Fibroblast of pulmonary artery (primary cell): ENCODE measurements at regions not wholly inside any gene's neighbourhood (a gene's known extent, or its start where the extent isn't known, plus 50 kb on each side); places are given as distances from the start of the nearest gene placed in this dataset.
"Not testable (repeated sequence)": the region's sequence is repeated elsewhere in the genome, so short reads cannot be mapped to it uniquely, and the experiment has no call there.

ENCODE experiments used
- DNase-seq: peaks from one replicate; pipeline ENCODE4 v3.0.0-alpha.2; 2010; ENCODE audit warnings: low read depth
- H3K4me3 ChIP-seq: replicated peaks from 2 replicates; pipeline ENCODE4 v1.5.1; 2011; ENCODE audit warnings: low read depth, mild to moderate bottlenecking, control low read depth, low read length, moderate library complexity
- TF ChIP-seq, protein P1 (sequence below): IDR thresholded peaks from 2 replicates; pipeline ENCODE4 v1.5.1; 2011; ENCODE audit warnings: mild to moderate bottlenecking, control low read depth, low read length, inconsistent platforms; ENCODE audit errors: missing control alignments

DNA sequence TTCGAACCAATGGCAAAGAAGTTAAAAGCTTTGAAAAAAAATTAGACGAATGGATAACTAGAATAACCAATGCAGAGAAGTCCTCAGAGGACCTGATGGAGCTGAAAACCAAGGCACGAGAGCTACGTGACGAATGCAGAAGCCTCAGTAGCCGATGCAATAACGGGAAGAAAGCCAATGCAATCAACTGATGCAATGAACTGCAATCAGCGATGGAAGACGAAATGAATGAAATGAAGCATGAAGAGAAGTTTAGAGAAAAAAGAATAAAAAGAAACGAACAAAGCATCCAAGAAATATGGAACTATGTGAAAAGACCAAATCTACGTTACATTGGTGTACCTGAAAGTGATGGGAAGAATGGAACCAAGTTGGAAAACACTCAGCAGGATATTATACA, 52.6 kb upstream of the MRPS30 start:
- not testable (repeated sequence) for DNase-seq, H3K4me3 ChIP-seq

DNA sequence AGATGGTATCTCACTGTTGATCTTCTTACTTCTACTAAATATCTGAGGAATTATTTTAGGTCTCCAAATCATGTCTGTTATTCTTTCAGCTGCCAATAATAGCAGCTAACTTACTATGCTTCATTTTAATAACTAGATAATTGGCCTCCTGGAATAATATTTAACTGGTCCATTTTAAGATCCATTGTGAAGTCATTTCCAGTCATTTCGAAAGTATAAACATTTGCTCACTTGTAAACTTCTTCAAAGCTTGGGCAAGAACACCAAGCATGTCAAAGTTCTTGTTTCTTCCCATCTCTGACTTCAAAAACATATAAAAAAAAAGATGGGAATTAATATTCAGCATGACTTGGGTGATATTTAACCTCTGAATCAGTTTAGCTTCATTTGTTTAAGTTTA, 61.4 kb upstream of the MRPS30 start:
- no peak overlapping the region for H3K4me3 ChIP-seq
- TF ChIP-seq, protein P1, sequence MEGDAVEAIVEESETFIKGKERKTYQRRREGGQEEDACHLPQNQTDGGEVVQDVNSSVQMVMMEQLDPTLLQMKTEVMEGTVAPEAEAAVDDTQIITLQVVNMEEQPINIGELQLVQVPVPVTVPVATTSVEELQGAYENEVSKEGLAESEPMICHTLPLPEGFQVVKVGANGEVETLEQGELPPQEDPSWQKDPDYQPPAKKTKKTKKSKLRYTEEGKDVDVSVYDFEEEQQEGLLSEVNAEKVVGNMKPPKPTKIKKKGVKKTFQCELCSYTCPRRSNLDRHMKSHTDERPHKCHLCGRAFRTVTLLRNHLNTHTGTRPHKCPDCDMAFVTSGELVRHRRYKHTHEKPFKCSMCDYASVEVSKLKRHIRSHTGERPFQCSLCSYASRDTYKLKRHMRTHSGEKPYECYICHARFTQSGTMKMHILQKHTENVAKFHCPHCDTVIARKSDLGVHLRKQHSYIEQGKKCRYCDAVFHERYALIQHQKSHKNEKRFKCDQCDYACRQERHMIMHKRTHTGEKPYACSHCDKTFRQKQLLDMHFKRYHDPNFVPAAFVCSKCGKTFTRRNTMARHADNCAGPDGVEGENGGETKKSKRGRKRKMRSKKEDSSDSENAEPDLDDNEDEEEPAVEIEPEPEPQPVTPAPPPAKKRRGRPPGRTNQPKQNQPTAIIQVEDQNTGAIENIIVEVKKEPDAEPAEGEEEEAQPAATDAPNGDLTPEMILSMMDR, result no peak
- DNase-seq, result no peak

DNA sequence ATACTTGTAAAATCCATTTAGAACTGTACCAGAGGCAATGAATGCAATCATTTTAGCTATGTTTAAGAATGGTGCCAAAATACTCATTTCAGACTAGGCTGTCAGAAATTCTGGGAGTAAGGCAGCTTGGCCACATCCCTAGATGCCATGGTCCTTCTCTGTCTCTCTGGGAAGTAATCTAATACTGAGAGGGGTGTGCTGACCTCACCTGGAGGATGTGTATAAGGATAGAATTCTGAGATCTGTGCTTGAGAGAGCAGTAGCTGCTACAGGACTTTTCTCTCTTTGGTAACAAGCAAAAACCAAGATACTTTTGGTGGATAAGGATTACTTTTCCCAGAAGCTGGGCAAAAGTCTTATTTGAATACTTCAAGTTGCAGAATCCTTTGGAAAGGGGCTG, 68.1 kb upstream of the MRPS30 start:
- no peak overlapping the region for H3K4me3 ChIP-seq
- TF ChIP-seq, protein P1, result no peak
- DNase-seq, result no peak

DNA sequence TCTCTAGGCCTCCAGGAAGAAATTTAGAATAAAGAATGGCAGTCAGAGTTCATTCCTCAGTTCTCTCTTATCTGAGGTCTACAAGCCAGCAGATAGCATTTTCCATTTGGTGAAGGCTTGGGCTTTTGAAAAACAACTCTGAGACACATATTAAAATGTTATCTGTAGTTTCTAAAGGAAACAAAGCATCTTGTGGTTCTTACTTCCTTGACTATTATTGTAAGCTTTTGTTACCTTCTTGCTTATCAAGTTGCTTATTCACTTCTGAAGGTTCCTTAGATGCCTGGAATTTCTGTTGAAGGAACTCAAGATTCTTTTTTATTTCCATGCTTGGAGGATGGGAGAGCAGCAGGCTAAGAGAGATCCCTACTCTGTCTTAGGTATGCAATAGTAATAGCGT, 79.2 kb upstream of the MRPS30 start:
- TF ChIP-seq, protein P1, result no peak
- H3K4me3 ChIP-seq, result no peak overlapping the region
- DNase-seq, result no peak

DNA sequence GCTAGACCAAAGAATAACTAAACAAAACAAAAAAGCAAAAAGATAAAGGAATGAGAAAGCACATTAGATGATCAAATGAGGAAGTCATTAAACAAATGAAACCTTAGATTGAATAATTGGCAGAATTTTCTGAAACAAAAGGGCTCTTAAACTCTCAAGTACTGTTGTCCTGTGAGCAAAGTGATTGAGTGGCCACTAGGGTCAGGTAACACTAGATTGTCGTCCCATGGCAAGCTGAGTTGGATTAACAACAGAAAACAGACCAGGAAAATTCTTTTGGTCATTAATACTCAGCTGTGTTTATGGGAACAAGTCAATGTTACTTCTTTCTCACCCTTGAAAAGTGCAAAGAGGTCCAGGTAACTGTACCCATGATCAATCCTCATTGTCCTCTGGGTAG, 81.6 kb upstream of the MRPS30 start:
- TF ChIP-seq, protein P1, result no peak
- DNase-seq, result no peak
- H3K4me3 ChIP-seq, result no peak overlapping the region

DNA sequence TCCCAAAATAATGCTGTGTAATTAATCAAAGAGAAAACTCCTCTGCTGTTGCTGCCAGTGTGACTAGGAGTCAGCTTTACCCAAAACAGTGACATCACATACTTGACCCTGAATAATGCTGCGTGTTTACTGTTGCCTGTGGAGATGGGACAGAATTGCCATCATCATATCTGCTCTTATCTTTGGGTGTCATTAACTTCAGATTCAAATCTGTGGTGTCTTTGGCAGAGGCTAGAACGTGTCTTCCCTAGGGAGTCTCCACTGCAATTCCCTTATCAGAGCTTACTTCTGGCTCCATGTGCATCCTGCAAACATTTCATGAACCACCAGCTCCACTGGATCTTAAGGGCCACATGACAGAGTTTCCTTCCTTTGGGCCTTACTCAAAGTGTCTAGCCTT, 88.9 kb upstream of the MRPS30 start:
- H3K4me3 ChIP-seq, result no peak overlapping the region
- no peak for DNase-seq
- TF ChIP-seq, protein P1, result no peak

DNA sequence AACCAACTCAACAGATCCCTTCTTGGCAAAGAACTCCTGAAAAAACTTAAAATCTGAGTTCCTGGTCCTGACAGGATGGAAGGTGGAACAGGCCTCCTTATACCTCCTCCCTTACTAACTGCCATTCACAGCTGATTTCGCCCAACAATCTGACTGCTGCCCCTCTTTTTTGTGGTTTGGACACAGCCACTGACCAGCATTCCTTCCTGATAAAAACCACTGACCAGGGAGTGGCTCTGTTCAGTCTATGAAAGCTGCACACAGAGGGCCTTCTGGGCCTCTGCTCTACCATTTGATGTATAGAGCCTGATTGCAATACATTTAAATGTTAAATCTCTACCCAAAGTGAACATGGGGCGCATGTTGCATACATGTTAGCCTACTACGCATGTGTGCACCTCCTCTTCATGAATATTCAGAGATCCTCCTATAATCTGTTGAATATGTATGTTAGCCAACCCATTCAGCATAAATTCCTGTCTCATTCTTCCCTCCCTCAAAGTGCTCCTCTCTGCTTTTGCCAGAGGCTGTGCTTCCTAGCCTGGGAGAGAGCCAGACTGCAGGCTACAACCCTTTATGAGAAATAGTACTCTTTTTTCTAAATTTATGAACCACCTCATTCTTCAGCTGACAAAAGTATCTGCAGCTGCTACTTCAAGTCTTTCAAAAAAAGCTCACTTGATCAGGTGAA, 93.7 kb upstream of the MRPS30 start:
- DNase-seq, result no peak
- TF ChIP-seq, protein P1, result no peak
- H3K4me3 ChIP-seq, result no peak overlapping the region
